ENCODE measurements at regions not wholly inside any gene's neighbourhood (a gene's known extent, or its start where the extent isn't known, plus 50 kb on each side); places are given as distances from the start of the nearest gene placed in this dataset.

GRCh38 chr13:111976474-111977178 is 90.3 kb upstream of the SOX1 start:
- TF ChIP-seq SP1 (IDR thresholded peaks at IDR 0.05) (no peak), FOXM1 (IDR thresholded peaks at IDR 0.05; ENCODE audit: borderline replicate concordance) (no peak), FOXA1 (IDR thresholded peaks at IDR 0.05) (no peak), ZNF384 (IDR thresholded peaks at IDR 0.05) (no peak), PKNOX1 (IDR thresholded peaks at IDR 0.05) (no peak), L3MBTL2 (conservative IDR thresholded peaks at IDR 0.05) (no peak), BHLHE40 (IDR thresholded peaks at IDR 0.05; ENCODE audit: borderline replicate concordance) (no peak), TARDBP (IDR thresholded peaks at IDR 0.05) (no peak), ELF4 (IDR thresholded peaks at IDR 0.05) (no peak)

Data from HEK293T (cell line).